ENCODE measurements at regions not wholly inside any gene's neighbourhood (a gene's known extent, or its start where the extent isn't known, plus 50 kb on each side); places are given as distances from the start of the nearest gene placed in this dataset.

DNA sequence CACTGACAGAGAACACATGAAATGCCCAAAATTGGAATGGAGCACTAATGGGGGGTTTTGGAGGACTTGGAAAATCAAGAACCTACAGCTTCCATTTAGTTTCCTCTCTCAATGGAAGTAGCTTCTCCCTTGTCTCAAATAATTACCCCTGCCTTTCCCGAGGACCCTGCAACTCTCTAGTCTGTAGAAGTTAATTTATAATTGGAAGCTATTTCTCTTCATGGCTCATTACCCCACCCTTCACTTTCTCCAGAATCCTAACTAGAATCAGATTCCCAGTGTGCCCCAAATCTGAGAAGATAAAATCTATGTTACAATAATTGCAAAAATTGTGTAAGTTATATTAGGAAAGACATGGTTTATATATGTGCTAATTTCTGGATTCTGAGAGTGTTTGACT is 181.5 kb upstream of the ATP1B1 start (continued):
- TF ChIP-seq, protein P1, sequence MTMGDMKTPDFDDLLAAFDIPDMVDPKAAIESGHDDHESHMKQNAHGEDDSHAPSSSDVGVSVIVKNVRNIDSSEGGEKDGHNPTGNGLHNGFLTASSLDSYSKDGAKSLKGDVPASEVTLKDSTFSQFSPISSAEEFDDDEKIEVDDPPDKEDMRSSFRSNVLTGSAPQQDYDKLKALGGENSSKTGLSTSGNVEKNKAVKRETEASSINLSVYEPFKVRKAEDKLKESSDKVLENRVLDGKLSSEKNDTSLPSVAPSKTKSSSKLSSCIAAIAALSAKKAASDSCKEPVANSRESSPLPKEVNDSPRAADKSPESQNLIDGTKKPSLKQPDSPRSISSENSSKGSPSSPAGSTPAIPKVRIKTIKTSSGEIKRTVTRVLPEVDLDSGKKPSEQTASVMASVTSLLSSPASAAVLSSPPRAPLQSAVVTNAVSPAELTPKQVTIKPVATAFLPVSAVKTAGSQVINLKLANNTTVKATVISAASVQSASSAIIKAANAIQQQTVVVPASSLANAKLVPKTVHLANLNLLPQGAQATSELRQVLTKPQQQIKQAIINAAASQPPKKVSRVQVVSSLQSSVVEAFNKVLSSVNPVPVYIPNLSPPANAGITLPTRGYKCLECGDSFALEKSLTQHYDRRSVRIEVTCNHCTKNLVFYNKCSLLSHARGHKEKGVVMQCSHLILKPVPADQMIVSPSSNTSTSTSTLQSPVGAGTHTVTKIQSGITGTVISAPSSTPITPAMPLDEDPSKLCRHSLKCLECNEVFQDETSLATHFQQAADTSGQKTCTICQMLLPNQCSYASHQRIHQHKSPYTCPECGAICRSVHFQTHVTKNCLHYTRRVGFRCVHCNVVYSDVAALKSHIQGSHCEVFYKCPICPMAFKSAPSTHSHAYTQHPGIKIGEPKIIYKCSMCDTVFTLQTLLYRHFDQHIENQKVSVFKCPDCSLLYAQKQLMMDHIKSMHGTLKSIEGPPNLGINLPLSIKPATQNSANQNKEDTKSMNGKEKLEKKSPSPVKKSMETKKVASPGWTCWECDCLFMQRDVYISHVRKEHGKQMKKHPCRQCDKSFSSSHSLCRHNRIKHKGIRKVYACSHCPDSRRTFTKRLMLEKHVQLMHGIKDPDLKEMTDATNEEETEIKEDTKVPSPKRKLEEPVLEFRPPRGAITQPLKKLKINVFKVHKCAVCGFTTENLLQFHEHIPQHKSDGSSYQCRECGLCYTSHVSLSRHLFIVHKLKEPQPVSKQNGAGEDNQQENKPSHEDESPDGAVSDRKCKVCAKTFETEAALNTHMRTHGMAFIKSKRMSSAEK (CRISPR knock-in tag; IDR thresholded peaks at IDR 0.05; ENCODE audit: borderline replicate concordance) = no peak

DNA sequence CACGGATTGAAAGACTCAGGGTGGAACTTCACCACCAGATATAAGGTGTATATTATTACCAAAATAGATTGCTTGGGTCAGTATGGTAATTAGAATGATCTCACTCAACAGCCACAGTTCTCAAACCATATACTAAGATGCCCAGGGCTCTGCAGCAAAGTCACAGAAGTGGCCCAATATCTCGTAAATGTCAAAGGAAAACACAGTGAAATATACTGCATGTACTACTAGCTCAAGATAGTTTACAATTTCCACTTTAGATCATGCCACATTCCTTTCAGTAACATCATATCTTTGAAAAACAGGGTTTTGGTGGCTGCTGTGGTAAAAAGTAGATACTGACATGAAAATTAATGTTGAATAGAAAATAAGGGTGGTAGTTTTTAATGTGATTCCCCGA is 180.3 kb upstream of the ATP1B1 start:
- POLR2A ChIA-PET = no interaction called here
- ATAC-seq (no peak), DNase-seq (ENCODE audit: low spot score) (no peak)
- Mint-ChIP-seq H3K9me3 (peaks cover 6% of the 10 kb centered on the region), H3K4me1 (no peaks in the 10 kb centered on the region), H3K27ac (no peak overlapping the region), H3K36me3 (no peaks in the 10 kb centered on the region), H3K4me3 (no peak overlapping the region), H3K27me3 (ENCODE audit: low read depth) (no peaks in the 10 kb centered on the region)
- CTCF ChIA-PET = no interaction called here
- TF ChIP-seq RORB (CRISPR knock-in tag; IDR thresholded peaks at IDR 0.05) (no peak), JUN (CRISPR knock-in tag; IDR thresholded peaks at IDR 0.05) (no peak), ZNF396 (CRISPR knock-in tag; IDR thresholded peaks at IDR 0.05; ENCODE audit: borderline replicate concordance) (no peak), CBFB (CRISPR knock-in tag; IDR thresholded peaks at IDR 0.05; ENCODE audit: low read depth) (no peak), SOX15 (CRISPR knock-in tag; IDR thresholded peaks at IDR 0.05) (no peak)
- TF ChIP-seq, protein P2, sequence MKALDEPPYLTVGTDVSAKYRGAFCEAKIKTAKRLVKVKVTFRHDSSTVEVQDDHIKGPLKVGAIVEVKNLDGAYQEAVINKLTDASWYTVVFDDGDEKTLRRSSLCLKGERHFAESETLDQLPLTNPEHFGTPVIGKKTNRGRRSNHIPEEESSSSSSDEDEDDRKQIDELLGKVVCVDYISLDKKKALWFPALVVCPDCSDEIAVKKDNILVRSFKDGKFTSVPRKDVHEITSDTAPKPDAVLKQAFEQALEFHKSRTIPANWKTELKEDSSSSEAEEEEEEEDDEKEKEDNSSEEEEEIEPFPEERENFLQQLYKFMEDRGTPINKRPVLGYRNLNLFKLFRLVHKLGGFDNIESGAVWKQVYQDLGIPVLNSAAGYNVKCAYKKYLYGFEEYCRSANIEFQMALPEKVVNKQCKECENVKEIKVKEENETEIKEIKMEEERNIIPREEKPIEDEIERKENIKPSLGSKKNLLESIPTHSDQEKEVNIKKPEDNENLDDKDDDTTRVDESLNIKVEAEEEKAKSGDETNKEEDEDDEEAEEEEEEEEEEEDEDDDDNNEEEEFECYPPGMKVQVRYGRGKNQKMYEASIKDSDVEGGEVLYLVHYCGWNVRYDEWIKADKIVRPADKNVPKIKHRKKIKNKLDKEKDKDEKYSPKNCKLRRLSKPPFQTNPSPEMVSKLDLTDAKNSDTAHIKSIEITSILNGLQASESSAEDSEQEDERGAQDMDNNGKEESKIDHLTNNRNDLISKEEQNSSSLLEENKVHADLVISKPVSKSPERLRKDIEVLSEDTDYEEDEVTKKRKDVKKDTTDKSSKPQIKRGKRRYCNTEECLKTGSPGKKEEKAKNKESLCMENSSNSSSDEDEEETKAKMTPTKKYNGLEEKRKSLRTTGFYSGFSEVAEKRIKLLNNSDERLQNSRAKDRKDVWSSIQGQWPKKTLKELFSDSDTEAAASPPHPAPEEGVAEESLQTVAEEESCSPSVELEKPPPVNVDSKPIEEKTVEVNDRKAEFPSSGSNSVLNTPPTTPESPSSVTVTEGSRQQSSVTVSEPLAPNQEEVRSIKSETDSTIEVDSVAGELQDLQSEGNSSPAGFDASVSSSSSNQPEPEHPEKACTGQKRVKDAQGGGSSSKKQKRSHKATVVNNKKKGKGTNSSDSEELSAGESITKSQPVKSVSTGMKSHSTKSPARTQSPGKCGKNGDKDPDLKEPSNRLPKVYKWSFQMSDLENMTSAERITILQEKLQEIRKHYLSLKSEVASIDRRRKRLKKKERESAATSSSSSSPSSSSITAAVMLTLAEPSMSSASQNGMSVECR (CRISPR knock-in tag; IDR thresholded peaks at IDR 0.05; ENCODE audit: borderline replicate concordance) = no peak
- TF ChIP-seq, protein P3, sequence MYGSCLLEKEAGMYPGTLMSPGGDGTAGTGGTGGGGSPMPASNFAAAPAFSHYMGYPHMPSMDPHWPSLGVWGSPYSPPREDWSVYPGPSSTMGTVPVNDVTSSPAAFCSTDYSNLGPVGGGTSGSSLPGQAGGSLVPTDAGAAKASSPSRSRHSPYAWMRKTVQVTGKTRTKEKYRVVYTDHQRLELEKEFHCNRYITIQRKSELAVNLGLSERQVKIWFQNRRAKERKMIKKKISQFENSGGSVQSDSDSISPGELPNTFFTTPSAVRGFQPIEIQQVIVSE (CRISPR knock-in tag; IDR thresholded peaks at IDR 0.05; ENCODE audit: borderline replicate concordance) = no peak

DNA sequence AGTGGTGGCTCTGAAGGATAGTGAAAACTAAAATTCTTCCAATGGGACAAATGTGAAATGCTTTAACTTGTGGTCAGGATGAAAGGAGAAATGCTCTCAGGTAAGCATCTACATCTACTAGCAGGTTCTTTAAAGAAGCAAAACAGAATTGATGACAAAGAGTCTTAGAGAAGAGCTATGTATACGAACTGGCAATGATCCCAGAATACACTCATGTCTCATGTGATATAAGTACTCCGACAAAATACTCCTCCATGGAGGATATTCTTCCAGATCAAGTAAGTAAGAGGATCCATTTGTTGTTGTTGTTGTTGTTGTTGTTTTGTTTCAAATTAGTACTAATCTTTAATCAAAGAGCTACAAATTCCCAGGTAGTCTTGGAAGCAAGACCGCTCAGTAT is 174.0 kb upstream of the ATP1B1 start:
- H3K4me1 Mint-ChIP-seq = no peaks in the 10 kb centered on the region
- no peak overlapping the region for H3K4me3 Mint-ChIP-seq
- H3K36me3 Mint-ChIP-seq = no peaks in the 10 kb centered on the region
- H3K9me3 Mint-ChIP-seq = peaks cover 20% of the 10 kb centered on the region
- CTCF ChIA-PET = no interaction called here
- DNase-seq (ENCODE audit: low spot score) (no peak), ATAC-seq (no peak)
- POLR2A ChIA-PET = no interaction called here
- no peaks in the 10 kb centered on the region for H3K27me3 Mint-ChIP-seq (ENCODE audit: low read depth)
- no peak overlapping the region for H3K27ac Mint-ChIP-seq
- TF ChIP-seq, protein P2 (CRISPR knock-in tag; IDR thresholded peaks at IDR 0.05; ENCODE audit: borderline replicate concordance) = no peak
- TF ChIP-seq, protein P4, sequence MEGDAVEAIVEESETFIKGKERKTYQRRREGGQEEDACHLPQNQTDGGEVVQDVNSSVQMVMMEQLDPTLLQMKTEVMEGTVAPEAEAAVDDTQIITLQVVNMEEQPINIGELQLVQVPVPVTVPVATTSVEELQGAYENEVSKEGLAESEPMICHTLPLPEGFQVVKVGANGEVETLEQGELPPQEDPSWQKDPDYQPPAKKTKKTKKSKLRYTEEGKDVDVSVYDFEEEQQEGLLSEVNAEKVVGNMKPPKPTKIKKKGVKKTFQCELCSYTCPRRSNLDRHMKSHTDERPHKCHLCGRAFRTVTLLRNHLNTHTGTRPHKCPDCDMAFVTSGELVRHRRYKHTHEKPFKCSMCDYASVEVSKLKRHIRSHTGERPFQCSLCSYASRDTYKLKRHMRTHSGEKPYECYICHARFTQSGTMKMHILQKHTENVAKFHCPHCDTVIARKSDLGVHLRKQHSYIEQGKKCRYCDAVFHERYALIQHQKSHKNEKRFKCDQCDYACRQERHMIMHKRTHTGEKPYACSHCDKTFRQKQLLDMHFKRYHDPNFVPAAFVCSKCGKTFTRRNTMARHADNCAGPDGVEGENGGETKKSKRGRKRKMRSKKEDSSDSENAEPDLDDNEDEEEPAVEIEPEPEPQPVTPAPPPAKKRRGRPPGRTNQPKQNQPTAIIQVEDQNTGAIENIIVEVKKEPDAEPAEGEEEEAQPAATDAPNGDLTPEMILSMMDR (IDR thresholded peaks at IDR 0.05) = no peak
- TF ChIP-seq, protein P5, sequence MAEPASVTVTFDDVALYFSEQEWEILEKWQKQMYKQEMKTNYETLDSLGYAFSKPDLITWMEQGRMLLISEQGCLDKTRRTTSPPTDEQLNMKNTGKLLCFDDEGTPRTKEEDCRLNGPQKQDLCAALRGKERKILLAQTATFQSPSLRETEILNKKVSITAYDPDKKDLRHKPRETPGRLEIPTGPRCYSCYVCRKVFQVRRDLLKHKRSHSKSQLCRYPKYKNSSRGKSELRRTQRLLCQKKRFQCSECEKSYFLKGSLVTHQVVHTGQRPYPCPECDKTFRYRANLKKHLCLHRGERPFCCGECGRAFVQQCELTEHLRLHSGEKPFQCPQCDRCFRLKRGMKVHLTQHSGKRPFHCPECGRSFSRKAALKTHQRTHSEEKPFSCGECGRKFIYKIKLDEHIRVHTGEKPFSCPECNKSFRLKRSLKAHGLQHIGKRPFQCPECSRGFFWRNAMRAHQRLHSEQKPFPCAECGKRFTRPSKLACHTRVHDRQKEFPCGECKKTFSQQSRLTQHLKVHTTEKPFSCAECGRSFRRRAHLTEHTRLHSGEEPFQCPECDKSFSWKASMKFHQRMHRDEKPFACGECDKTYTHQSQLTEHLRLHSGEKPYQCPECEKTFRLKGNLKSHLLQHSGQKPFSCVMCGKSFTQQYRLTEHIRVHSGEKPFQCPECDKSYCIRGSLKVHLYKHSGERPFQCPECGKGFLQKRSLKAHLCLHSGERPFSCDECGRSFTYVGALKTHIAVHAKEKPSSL (CRISPR knock-in tag; conservative IDR thresholded peaks at IDR 0.05) = no peak
- TF ChIP-seq, protein P6, sequence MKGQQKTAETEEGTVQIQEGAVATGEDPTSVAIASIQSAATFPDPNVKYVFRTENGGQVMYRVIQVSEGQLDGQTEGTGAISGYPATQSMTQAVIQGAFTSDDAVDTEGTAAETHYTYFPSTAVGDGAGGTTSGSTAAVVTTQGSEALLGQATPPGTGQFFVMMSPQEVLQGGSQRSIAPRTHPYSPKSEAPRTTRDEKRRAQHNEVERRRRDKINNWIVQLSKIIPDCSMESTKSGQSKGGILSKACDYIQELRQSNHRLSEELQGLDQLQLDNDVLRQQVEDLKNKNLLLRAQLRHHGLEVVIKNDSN (CRISPR knock-in tag; IDR thresholded peaks at IDR 0.05) = no peak
